ENCODE measurements at regions not wholly inside any gene's neighbourhood (a gene's known extent, or its start where the extent isn't known, plus 50 kb on each side); places are given as distances from the start of the nearest gene placed in this dataset.

DNA sequence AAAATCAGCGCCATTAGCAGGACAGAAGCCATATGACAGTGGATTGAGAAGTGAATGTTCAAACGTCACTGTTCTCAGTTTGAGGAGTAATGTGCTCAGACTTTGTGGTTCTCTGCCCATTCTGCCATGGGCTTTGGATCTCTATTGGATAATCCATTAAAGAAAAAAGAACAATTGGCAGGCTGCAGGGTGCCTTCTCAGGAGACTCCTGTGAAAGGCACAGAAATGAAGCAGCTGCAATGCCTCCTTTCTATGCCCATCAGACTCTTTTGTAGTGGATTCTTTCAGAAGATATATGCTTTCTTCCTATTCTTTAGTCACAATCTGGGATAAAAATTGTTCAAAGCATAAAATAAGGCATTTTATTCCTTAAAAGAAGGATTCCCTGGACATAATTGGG, 506.9 kb upstream of the KLHL29 start:
- Histone ChIP-seq H3K27ac (no peak overlapping the region), H3K4me3 (no peak overlapping the region), H3K36me3 (no peaks in the 10 kb centered on the region), H3K9me3 (no peaks in the 10 kb centered on the region), H3K27me3 (no peaks in the 10 kb centered on the region), H3K4me1 (ENCODE audit: insufficient read depth) (no peaks in the 10 kb centered on the region)
- WGBS, 3 donors, result 88 to 93% (median 92%) methylated on average over 2 of the region's 2 CpGs
- intact Hi-C loops (cut with DNase I), result no loop called here
- no peak for TF ChIP-seq POLR2A (IDR thresholded peaks at IDR 0.05)
- no peak for TF ChIP-seq EP300 (IDR thresholded peaks at IDR 0.05)
- TF ChIP-seq, protein P1, sequence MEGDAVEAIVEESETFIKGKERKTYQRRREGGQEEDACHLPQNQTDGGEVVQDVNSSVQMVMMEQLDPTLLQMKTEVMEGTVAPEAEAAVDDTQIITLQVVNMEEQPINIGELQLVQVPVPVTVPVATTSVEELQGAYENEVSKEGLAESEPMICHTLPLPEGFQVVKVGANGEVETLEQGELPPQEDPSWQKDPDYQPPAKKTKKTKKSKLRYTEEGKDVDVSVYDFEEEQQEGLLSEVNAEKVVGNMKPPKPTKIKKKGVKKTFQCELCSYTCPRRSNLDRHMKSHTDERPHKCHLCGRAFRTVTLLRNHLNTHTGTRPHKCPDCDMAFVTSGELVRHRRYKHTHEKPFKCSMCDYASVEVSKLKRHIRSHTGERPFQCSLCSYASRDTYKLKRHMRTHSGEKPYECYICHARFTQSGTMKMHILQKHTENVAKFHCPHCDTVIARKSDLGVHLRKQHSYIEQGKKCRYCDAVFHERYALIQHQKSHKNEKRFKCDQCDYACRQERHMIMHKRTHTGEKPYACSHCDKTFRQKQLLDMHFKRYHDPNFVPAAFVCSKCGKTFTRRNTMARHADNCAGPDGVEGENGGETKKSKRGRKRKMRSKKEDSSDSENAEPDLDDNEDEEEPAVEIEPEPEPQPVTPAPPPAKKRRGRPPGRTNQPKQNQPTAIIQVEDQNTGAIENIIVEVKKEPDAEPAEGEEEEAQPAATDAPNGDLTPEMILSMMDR (IDR thresholded peaks at IDR 0.05), result no peak
- DNase-seq, result no peak

DNA sequence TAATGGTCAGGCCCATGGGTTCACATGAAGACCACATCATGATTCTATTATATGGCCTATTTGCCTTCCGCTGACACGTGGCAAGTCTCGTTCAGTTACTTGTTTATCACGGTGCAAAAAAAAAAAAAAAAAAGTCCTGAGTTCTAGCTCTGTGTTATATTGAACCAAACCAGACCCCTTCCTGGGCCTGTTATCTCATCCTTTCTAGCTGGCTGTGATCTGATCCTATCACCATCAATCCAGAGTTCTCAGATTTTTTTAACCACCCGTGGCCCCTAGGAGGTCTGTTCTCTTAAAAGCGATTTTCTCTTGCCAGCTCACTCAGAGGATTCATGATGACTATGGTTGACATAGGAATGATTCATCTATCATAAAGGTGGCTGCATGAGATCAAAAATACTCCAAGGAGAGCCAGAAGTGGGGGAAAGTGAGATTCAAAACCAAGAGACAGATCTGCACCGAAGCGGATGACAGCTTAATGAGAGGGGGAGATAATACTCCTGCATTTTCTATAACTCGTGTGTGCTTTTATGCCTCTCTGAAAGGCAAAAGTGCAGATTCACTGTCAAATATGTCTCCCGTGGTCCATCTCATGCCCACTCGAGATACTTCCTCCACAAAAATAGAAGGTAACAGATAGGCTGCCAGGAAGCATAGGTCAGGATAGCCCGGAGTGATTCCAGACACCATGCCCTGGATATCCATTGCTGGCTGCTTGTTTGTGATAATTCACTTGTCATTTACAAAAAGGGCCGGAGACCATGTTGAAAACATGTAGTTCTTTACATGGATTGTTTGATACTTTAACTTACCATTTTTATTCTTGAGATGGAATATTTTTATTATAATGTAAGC, 505.7 kb upstream of the KLHL29 start:
- H3K27ac ChIP-seq, result no peak overlapping the region
- no peaks in the 10 kb centered on the region for H3K4me1 ChIP-seq (ENCODE audit: insufficient read depth)
- 76 to 82% (median 78%) methylated on average over 13 of the region's 13 CpGs for WGBS, 3 donors
- H3K36me3 ChIP-seq, result no peaks in the 10 kb centered on the region
- no peak overlapping the region for H3K4me3 ChIP-seq
- no peak for DNase-seq
- intact Hi-C loops (cut with DNase I), result no loop called here
- no peaks in the 10 kb centered on the region for H3K9me3 ChIP-seq
- no peaks in the 10 kb centered on the region for H3K27me3 ChIP-seq
- TF ChIP-seq, protein P1 (IDR thresholded peaks at IDR 0.05), result no peak
- TF ChIP-seq POLR2A (IDR thresholded peaks at IDR 0.05) (no peak), EP300 (IDR thresholded peaks at IDR 0.05) (no peak)

DNA sequence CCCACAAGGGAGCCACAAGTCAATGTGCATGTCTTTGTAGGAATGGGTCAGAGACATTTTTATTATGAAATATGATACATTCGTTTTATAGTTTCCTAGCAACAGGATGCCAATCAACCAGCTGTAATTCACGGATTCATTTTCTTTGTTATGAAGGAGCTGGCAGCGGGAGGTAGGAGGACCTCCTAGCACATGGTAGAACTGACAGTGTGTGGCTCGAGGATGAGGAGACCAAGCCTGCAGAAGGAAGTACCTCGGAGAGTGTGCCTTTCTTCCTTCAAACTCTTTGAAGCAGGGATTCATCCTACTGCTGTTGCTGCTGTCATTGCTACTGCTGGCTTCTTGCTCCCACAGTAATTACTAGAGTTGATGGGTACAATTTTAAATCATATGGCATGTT, 504.8 kb upstream of the KLHL29 start:
- TF ChIP-seq EP300 (IDR thresholded peaks at IDR 0.05) (no peak), POLR2A (IDR thresholded peaks at IDR 0.05) (no peak)
- TF ChIP-seq, protein P1 (IDR thresholded peaks at IDR 0.05), result no peak
- no peaks in the 10 kb centered on the region for H3K36me3 ChIP-seq
- no peak for DNase-seq
- no peaks in the 10 kb centered on the region for H3K9me3 ChIP-seq
- H3K27me3 ChIP-seq, result no peaks in the 10 kb centered on the region
- H3K4me1 ChIP-seq (ENCODE audit: insufficient read depth), result no peaks in the 10 kb centered on the region
- no peak overlapping the region for H3K4me3 ChIP-seq
- no peak overlapping the region for H3K27ac ChIP-seq
- intact Hi-C loops (cut with DNase I), result no loop called here
- 61 to 72% (median 66%) methylated on average over 5 of the region's 5 CpGs for WGBS, 3 donors

DNA sequence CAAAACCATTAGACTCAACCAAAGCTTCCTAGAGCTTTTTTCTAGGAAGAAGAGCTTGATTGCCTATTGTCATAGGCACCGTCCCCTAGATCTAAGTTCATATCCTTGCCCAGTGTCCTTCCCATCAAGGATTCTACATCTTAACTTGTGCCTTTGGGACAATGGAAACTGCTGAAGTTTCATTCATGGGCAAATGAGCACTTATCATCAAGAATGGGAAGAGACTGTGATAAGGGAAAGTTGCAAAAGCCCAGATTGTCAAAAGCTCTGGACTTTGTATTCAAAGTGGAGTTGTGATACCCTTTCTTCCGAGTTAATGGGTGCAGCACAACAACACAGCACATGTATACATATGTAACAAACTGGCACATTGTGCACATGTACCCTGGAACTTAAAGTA, 503.0 kb upstream of the KLHL29 start:
- H3K4me1 ChIP-seq (ENCODE audit: insufficient read depth), result no peaks in the 10 kb centered on the region
- no peaks in the 10 kb centered on the region for H3K27me3 ChIP-seq
- H3K9me3 ChIP-seq, result no peaks in the 10 kb centered on the region
- no peaks in the 10 kb centered on the region for H3K36me3 ChIP-seq
- WGBS, 3 donors, result 88 to 89% (median 88%) methylated on average over 2 of the region's 2 CpGs
- no peak for DNase-seq
- no peak overlapping the region for H3K4me3 ChIP-seq
- TF ChIP-seq POLR2A (IDR thresholded peaks at IDR 0.05) (no peak), EP300 (IDR thresholded peaks at IDR 0.05) (no peak)
- TF ChIP-seq, protein P1 (IDR thresholded peaks at IDR 0.05), result no peak
- intact Hi-C loops (cut with DNase I), result no loop called here
- H3K27ac ChIP-seq, result no peak overlapping the region

Data from ovary (tissue), 7 donors.